GM19372 (cell line): ENCODE measurements at regions not wholly inside any gene's neighbourhood (a gene's known extent, or its start where the extent isn't known, plus 50 kb on each side); places are given as distances from the start of the nearest gene placed in this dataset.

Experiments
- ATAC-seq: cut with Tn5 transposase; IDR thresholded peaks from one replicate; pipeline ENCODE4 v1.9.1; 2021; ENCODE audit warnings: mild to moderate bottlenecking, low read depth, moderate library complexity; ENCODE audit not compliant: unreplicated experiment

- no peak for ATAC-seq
Measured at GRCh38 chr20:57936636-57937385, 227.0 kb upstream of the PMEPA1 start.

DNA sequence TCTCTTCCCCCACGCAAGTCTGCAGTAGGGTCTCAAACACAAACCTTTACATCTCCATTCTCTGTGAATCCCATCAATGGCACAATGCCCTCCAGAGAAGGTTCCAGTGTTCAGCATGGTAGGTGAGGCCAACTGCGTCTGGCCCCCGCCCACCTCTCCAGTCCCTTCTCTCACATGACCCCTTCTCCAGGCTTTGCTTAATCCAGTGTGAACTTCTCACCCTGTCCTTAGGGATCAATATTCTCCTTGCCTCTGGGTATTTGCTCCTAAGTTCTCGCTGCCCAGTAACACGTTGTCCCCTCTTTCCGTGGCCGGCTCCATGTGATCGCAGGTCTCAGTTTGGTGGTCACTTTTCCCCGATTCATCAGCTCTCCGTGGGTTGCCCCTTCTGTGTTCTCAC lies 225.1 kb upstream of the PMEPA1 start:
- no peak for ATAC-seq

DNA sequence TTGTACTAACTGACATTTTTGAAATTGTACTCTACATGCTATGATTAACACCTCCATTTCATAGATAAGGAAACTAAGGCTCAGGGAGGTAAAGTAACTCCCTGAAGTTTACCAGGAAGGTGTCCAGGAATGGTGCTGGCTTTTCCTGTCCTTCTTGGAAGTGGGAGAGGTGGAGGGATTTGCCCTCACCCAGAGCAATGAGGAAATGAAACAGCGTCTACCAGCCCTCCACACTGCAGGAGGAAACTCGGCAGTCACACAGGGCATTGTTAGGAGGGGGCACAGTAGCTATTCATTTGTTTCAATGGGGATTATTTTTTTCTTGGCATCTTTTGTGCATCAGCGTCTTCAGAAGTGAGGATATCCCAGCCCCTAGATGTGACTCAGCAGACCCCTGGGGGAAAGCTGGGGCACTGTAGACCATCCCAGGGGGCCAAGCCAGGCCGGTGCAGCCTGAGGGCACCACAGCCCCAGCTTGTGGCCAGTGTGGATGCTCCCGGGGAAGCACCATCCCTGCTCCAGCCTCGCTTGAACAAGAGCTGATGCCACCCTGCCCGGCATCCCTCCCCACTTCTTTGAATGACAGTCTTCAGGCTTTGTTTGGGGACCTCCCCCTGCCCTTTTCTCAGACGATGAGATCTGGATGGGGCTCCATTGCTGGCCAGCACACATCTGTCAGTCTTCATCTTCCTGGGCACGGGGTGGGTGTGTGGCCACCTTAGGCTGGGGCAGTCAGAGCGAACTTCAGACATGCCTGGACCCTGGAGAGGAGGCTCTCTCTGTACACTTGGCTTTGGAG lies 224.4 kb upstream of the PMEPA1 start:
- no peak for ATAC-seq

- no peak for ATAC-seq
Measured at GRCh38 chr20:57932227-57932864, 222.5 kb upstream of the PMEPA1 start.

DNA sequence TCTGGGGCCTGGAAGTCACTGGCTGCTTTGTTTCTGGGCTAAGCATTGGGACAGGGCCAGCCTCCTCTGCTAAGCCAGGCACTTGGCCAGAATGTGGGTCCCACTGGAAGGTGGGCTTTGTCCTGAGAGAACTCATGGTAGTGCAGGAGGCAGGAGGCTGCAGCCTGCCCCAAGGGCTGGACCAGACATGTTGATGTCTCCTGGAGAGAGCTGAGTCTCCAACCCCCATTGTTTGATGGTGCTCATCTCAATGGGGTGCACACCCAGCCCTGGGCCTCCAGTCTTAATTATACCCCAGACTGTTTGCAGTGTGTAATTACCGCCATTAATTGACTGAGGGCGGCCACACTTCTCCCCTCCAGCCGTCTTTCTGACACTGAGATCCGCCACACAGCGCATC lies 220.5 kb upstream of the PMEPA1 start:
- no peak for ATAC-seq

- ATAC-seq, result no peak
Measured at GRCh38 chr20:57928181-57928967, 218.6 kb upstream of the PMEPA1 start.

GRCh38 chr20:57927376-57927775 lies 217.6 kb upstream of the PMEPA1 start:
- no peak for ATAC-seq

DNA sequence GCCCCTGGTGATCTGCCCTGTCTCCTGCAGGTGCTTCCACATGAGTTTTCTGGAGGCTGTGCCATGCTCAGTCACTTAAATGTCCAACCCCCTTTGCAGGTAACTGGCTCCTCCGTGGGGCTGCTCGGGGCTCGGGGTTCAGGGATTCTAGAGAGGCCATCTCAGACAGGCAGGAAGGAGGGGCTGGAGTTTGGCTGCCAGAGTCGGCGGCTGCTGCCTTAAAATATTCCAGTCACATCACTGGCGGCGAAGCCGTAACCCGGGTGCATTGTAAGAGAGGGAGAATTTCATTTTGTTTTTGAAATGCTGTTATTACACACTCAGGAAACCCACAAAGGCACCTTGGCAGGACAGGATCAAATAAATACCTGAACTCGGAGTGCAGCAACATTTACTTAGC lies 212.9 kb upstream of the PMEPA1 start:
- ATAC-seq, result no peak

DNA sequence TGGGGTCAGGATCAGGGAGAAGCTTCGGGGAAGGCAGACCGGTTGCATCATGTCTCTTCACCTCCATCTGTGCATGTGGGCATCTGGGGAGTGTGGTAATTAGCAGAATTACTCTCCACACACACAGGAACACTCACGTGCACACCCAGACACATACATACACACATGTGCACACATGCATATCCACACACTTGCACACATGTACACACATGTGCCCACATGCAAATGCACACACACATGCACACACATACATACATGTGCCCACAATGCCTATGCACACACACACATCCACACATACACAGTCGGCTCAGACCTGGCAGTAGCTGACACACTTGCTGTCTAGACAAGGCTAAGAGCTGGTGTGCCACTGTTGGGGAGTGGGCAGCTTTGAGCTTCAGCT lies 212.3 kb upstream of the PMEPA1 start:
- ATAC-seq, result no peak

DNA sequence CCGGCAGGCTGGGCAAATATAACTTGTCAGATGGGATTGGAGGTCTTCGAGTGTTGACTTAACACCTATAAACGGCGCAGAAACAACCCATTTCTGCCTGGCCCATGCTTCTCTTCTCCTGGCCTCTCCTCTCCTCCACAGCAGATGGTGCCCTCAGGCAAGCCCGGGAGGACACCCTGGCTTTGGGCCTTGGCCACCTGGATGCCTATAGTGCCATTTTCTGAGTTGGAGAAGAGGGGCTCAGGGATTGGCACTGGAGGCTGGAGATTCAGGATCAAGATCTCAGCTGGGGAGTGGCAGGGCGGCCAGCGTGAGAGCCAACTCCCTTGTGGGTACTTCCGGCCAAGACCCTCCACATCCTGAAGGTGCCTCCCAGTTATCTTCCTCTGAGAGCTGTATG lies 211.9 kb upstream of the PMEPA1 start:
- ATAC-seq, result no peak

- no peak for ATAC-seq
Measured at GRCh38 chr20:57920971-57921370, 211.2 kb upstream of the PMEPA1 start.

- no peak for ATAC-seq
Measured at GRCh38 chr20:57919049-57919448, 209.2 kb upstream of the PMEPA1 start.

GRCh38 chr20:57918551-57918950 lies 208.7 kb upstream of the PMEPA1 start:
- ATAC-seq, result no peak

GRCh38 chr20:57914205-57914604 lies 204.4 kb upstream of the PMEPA1 start:
- ATAC-seq, result no peak

- no peak for ATAC-seq
Measured at GRCh38 chr20:57913156-57913930, 203.5 kb upstream of the PMEPA1 start.

GRCh38 chr20:57912227-57912582 lies 202.4 kb upstream of the PMEPA1 start:
- ATAC-seq, result no peak

- no peak for ATAC-seq
Measured at GRCh38 chr20:57911512-57912226, 201.9 kb upstream of the PMEPA1 start.

DNA sequence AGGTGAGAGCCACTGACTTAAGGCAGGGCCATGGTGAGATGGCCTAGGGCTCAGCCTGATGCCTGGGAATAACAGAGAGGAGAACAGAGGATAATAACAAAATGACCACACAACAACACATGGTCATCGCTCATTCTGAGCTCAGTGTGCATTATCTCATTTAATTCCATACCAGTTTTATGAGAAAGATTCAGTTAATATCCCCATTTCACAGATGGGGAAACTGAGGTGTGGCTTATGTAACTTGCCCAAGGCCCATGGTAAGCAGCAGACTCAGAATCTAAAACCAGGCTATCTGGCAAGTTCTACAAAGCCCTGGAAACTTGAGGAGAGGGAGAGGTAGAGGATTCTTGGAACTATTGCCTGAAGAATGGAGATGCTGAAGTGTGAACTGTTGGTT lies 200.9 kb upstream of the PMEPA1 start:
- ATAC-seq, result no peak

DNA sequence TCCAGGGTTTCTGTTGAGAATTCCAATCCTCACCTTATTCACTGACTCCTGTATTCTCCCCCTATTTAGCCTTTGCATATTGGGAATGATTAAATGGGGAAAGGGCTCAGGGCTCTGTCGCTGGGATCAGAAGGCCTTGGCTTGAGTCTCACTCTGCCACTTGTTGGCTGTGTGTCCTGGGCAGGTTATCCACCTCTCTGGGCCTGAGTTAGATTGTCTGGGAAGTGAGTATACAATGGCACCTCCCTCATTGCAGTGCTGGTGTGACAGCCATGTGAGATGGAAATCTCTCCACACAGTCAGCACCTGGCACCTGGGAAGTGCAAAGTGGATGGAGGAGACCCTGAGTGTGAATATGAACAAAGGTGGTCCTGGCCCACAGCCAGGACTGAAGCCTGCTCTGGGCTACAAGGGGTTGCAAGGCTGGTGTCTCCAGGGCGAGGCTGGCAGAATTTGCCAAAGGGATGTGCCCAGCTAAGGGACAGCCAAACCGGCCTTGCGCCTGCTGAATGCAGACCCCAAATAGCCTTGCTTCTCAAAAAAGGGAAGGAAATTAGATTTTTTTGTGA lies 200.0 kb upstream of the PMEPA1 start:
- ATAC-seq, result no peak
